ENCODE measurements at regions not wholly inside any gene's neighbourhood (a gene's known extent, or its start where the extent isn't known, plus 50 kb on each side); places are given as distances from the start of the nearest gene placed in this dataset.

GRCh38 chr2:142758973-142759372, 118.5 kb upstream of the KYNU start:
- TF ChIP-seq POLR2AphosphoS5 (IDR thresholded peaks at IDR 0.05) (no peak), CTCF (IDR thresholded peaks at IDR 0.05) (no peak), POLR2A (IDR thresholded peaks at IDR 0.05) (no peak), EP300 (IDR thresholded peaks at IDR 0.05) (no peak)
